GM19395 (cell line): ENCODE measurements at regions not wholly inside any gene's neighbourhood (a gene's known extent, or its start where the extent isn't known, plus 50 kb on each side); places are given as distances from the start of the nearest gene placed in this dataset.

Source experiments
- ATAC-seq: cut with Tn5 transposase; IDR thresholded peaks from one replicate; pipeline ENCODE4 v1.9.1; 2021; ENCODE audit warnings: mild to moderate bottlenecking, moderate library complexity; ENCODE audit not compliant: unreplicated experiment

DNA sequence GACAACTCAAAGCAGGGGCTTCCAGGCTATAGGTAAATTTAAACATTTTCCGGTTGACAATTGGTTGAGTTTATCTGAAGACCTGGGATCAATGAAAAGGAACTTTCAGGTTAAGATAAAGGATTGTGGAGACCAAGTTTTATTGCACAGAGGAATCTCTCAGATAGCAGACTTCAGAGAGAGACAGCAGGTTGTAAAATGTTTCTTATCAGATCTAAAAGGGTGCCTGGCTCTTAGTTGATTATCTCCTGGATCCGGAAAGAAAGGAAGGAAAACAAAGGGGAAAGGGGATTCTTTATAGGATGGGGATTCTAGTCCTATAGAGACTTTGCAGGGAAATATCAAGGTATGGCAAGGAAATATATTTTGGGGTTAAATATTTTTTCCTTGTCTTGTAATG, 951.3 kb upstream of the SEMA6D start:
- no peak for ATAC-seq

DNA sequence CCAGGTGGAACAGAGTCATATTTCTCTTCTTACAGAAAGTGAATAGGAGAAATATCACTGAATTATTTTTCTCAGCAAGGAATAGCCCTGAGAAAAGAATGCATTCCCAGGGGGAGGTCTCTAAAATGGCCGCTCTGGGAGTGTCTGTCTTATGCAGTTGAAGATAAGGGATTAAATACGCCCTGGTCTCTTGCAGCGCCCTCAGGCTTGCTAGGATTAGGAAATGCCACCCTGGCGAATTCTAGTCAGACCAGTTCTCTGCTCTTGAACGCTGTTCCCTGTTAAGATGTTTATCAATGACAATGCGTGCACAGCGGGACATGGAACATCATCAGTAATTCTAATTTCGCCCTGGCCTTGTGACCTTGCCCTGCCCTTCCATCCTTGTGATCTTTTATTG, 949.0 kb upstream of the SEMA6D start:
- no peak for ATAC-seq

DNA sequence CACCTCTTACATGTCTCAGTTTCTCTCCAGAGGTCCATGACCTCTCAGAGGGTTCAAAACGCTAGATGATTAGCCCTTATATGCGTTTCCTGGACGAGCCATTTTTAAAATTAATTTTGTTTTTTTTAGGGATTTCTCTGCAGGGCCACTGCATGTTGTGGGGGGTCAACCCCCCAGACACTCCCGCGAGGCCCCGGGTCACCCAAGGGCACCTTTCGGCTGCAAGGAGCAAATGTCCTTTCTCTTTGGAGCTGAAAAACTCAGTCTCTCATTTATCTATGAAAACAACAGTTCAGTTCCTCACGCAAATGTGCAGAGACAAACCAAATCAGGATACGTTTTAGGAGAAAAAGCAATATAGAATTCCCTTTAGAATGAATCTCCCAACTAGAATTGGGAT, 944.3 kb upstream of the SEMA6D start:
- no peak for ATAC-seq

DNA sequence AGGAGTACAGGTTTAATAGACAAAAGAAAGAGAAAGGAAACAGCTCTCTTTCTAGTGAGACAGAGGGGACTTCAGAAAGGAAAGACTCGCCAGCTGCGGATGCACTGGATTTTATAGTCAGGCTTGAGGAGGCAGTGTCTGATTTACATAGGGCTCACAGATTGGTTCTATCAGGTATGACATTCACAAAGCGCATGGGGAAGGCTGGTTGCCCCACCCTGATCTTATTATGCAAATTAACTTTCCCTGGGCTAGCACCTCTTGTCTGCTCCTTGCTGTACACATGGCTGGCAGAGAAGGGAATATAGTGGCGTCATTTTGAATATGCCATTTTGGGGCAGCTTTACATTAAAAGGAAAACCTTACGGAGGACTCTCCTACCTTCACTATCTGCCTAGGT, 938.4 kb upstream of the SEMA6D start:
- no peak for ATAC-seq

DNA sequence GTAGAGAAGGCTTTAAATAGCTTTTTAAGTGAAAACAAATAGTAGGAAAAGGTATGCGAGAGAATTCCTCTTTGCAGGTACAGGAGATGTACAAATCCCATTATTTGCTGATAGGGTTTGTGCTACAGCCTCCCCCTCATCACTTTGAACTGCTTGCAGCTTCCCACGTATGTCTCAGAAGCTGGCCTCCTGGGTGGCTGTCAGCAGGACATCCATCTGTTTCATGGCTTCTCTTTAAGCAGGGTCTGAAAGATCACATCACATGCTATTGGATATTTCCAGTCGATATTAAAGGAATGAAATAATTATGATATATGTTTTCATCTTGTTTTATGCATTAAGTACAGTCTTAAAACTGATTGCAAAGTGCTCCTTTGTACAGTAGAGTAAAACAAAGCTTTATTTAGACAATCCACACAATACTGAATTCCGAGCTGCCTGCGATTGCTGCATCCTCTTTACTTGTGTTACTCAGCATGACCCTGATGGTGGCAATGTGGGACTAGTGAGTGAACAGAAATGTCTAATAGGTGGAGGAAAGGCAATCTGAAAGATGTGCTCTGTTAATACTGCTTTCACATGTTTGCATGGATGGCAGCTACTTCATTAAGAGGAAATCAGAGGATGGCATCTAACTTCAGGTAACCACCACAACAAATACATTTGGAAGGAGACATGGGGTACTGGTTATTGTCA, 930.6 kb upstream of the SEMA6D start:
- no peak for ATAC-seq

DNA sequence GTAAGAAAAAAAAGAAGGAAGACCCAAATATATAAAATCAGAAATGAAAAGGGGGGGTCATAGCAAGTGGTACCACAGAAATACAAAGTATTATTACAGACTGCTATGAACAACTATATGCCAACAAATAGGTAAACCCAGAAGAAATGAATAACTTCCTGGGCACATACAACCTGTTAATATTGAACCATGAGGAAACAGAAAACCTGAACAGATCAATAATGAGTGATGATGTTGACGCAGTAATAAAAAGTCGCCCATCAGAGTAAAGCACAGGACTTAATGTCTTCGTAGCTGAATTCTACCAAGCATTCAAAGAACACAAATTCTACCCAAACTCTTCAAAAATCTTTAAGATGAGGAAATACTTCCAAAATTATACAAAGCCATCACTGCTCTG, 921.6 kb upstream of the SEMA6D start:
- no peak for ATAC-seq

- no peak for ATAC-seq
Observed at GRCh38 chr15:46808834-46809233, 908.5 kb upstream of the SEMA6D start.

DNA sequence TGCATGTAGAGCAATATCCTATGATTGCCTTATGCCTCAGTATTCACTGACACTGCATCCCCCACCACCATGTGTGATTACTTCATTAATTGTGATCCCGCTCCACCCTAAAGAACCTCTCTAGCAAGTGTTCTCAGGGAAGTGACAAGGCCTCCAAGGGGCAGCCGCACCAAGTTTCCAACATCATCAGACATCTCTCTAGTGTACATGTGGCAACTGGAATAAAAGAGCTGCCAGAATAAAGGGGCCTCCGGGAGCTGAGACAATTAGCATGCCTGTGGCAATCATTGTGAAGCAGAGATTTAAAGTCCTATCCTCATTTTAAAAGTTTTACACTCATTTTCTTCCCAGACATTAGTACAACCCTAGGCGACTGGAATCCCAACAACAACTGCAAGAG, 902.1 kb upstream of the SEMA6D start:
- no peak for ATAC-seq

DNA sequence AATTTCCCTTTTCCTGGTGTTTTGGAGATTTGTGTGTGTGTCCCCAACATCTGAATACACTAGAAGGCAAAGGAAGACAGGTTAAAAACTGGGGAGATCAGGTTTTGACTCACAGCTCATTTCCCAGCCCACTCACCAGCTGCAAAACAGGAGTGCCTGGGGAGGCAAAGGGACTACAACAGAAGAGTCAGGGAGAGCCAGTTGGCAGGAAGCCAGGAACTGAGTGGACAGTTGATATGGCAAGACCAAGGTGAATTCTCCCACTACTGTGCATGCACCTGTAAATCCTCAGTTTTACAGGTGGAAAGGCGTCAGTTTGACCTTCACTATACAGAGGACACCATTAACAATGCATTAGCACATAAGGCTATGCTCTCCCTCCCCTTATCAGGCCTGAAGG, 901.5 kb upstream of the SEMA6D start:
- ATAC-seq, result no peak

DNA sequence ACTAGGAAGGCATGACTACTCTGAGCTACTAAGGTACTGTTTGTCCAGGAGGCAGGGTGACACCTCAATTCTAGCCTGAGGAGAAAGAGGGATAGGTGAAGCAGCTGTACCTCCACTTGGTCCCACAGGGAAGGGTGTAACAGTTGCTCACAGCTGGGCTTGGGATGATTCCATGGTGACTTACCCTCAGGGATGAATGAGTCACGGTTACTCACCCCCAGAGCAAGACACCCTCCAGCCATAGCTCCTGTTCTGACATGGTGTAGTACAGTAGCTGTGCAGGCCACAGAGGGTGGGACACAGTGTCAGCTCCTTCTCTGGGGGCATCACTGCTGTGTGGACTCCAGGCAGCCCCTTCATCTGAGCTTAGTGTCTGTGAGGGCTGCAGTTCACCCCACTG, 868.6 kb upstream of the SEMA6D start:
- ATAC-seq, result no peak

DNA sequence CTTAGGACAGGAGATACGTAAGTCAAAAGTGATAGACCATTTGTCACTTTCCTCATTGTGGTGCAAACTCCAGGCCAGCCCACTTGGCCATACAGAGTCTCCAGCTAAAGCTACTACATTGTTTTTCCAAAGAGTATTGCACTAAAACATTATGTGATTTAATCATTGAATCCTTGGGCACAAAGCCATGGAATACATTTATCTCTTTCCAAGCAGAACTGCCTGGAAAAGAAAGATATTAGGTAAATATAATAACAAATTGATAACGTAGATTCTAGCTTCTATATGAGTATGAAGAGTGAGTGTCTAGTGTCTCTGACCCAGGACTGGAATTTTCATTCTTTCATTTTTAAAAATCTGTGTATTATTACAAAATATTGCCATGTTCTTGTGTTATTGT, 863.7 kb upstream of the SEMA6D start:
- ATAC-seq, result no peak

- ATAC-seq, result no peak
Observed at GRCh38 chr15:46854564-46854963, 862.7 kb upstream of the SEMA6D start.

DNA sequence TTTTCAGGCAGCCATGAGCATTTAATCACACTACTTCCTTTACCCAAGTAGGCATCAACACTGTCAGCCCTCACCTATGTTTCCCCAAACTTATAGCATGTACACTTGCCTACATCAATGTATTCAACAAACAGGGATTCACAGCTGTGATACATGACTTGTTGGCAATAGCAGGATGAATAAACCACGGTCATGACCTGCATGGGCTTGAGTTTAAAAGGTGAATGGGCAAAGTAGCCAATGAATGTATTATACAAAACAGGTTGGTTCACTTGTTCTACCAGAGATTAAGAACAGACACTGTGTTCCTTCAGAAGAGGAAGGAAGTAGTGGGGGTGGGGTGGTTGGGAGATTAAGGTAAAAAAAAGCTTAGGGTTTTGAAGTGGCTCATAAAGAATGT, 861.9 kb upstream of the SEMA6D start:
- no peak for ATAC-seq

DNA sequence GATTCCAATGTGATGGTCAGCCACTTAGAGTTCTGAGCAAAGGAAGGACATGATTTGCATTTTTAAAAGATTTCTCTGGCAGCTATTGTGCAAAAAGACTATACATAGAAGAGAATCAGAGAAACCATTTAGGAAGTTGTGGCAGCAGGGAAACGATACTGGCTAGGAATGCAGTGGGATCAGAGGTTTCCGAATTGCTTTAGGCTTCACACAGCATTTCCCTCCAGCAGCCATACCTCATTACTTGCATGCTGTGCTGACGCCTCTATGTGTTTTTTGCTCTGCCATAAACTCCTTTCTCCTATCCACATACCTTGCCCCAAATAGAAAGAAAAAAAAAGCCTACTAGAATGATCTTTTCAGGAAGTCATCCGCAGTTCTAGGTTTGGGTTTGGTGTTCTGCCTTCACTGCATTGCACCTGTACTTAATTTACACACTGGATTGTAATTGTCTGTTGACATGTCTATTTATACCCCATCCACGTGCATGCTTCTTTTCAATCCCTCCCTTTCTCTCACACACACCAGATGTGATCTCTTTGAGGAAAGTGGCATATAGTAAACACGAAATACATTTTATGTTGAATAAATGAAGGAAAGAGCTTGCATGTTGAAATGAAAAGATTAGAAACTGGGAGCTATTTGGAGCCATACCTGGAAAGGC, 860.3 kb upstream of the SEMA6D start:
- no peak for ATAC-seq

GRCh38 chr15:46858150-46858549, 859.2 kb upstream of the SEMA6D start:
- ATAC-seq, result no peak

GRCh38 chr15:46861796-46862195, 855.5 kb upstream of the SEMA6D start:
- ATAC-seq, result no peak

GRCh38 chr15:46865155-46865554, 852.1 kb upstream of the SEMA6D start:
- no peak for ATAC-seq

GRCh38 chr15:46872286-46872980, 844.9 kb upstream of the SEMA6D start:
- no peak for ATAC-seq

DNA sequence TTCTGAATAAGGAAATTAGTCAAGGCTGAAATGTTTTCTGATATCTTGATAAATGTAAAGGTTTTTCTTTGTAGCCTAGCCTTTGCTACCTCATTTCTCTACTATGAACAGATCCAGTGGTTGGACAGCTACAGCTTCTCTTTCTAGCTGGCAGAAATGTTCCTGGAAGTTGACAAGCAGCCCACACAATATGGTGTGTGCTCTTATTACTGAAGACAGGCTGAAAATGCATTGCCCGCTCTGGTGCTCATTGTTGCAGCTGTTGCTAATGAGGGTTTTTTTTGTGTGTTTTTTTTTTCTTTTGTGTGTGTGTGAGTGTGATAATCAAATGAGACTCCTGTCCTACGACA, 844.3 kb upstream of the SEMA6D start:
- ATAC-seq, result no peak

DNA sequence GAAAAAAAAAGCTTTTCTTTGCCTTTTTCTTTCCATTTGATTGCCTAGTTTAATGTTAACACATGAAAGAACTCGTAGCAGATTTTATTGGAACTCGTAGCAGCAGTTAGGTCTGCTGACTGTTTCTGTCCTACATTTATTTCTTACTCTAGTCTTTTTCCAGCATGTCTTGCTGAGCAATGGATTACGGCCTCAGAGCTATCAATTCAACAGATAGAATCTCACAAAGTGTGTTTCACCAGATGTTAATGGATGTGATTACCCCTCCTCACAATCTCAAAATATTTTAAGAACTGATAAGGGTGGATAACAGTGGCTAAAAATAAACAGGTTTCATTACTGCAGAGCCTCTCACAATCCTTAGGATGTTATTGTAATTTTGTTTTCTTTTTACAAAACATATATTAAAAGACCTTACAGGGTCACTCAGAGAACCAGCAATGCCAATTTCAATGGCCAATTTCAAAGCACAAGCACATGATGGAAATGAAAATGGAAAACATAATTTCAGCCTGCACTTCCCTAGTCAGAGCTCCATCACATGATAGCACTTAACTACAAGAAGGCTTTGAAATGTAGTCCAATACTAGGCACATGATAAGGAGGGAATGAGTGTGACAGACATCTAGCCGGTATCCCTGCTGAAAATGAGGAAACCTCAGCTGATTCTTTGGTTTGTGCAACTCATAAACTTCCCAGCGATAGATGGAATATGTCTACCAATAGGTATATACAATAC, 838.1 kb upstream of the SEMA6D start:
- ATAC-seq, result no peak

DNA sequence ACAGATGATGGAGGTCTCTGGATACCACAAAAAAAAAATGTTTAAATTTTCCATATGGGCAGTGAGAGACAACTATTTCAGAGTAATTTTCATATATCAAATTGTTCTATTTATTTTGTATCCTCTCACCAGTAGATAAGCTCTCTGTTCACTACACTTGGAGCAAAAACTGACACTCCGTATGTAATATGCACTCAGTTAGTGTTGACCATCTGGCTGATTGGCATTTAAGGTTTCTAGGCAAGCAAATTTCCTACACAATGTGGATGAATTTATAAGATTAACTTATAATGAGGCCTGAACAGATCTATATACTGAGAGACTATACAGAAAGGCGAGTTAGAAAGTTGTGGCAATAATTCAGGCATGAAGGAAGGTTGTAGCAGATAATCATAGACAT, 836.5 kb upstream of the SEMA6D start:
- no peak for ATAC-seq
